OCI-LY3 (cell line): ENCODE measurements at regions not wholly inside any gene's neighbourhood (a gene's known extent, or its start where the extent isn't known, plus 50 kb on each side); places are given as distances from the start of the nearest gene placed in this dataset.

Source experiments
- CTCF ChIP-seq: fragments of 200-600, 300-600 bp; sonication (generic); IDR thresholded peaks from 2 replicates; pipeline ENCODE4 v1.5.1; 2014; ENCODE audit warnings: antibody characterized with exemption, low read length, low read depth
- EZH2phosphoT487 ChIP-seq: fragments of 200-600 bp; shearing (Covaris generic); IDR thresholded peaks from 2 replicates; pipeline ENCODE4 v1.6.1; 2018; ENCODE audit warnings: antibody characterized with exemption, mixed run types, low read depth

GRCh38 chr1:87210151-87210550 lies 118.5 kb upstream of the LMO4 start:
- no peak for TF ChIP-seq CTCF
- TF ChIP-seq EZH2phosphoT487: no peak
